Neural crest cell (in vitro differentiated cells): ENCODE measurements at regions not wholly inside any gene's neighbourhood (a gene's known extent, or its start where the extent isn't known, plus 50 kb on each side); places are given as distances from the start of the nearest gene placed in this dataset.
"Not testable (repeated sequence)": the region's sequence is repeated elsewhere in the genome, so short reads cannot be mapped to it uniquely, and the experiment has no call there.

ENCODE experiments used
- DNase-seq: peaks from one replicate; pipeline ENCODE4 v3.0.0; 2021; ENCODE audit warnings: low read depth, mixed read lengths, low spot score
- H3K27ac Mint-ChIP-seq: one replicate; pipeline ENCODE4 v1.8.0; 2021; ENCODE audit warnings: mild to moderate bottlenecking, mixed read lengths; ENCODE audit not compliant: unreplicated experiment
- H3K27me3 Mint-ChIP-seq: 2 replicates; pipeline ENCODE4 v1.8.0; 2021; ENCODE audit warnings: low read depth, mild to moderate bottlenecking, mixed read lengths
- H3K36me3 Mint-ChIP-seq: 2 replicates; pipeline ENCODE4 v1.8.0; 2021; ENCODE audit warnings: low read depth, mild to moderate bottlenecking, mixed read lengths
- H3K4me1 Mint-ChIP-seq: 2 replicates; pipeline ENCODE4 v1.8.0; 2021; ENCODE audit warnings: mixed read lengths
- H3K4me3 Mint-ChIP-seq: one replicate; pipeline ENCODE4 v1.8.0; 2021; ENCODE audit warnings: mild to moderate bottlenecking, mixed read lengths
- H3K9me3 Mint-ChIP-seq: 2 replicates; pipeline ENCODE4 v1.8.0; 2021; ENCODE audit warnings: mixed read lengths
- CTCF ChIP-seq: fragments of 200-600 bp; sonication (generic); conservative IDR thresholded peaks from 2 replicates; pipeline ENCODE4 v1.5.0; 2021; ENCODE audit warnings: antibody characterized with exemption, mild to moderate bottlenecking

- Mint-ChIP-seq H3K27me3 (no peaks in the 10 kb centered on the region), H3K36me3 (no peaks in the 10 kb centered on the region), H3K9me3 (peaks cover 6% of the 10 kb centered on the region), H3K4me1 (no peaks in the 10 kb centered on the region), H3K27ac (no peak overlapping the region), H3K4me3 (no peak overlapping the region)
- no peak for TF ChIP-seq CTCF
- DNase-seq: no peak
These were observed 734.8 kb upstream of the CDH6 start for GRCh38 chr5:30458681-30459080.

DNA sequence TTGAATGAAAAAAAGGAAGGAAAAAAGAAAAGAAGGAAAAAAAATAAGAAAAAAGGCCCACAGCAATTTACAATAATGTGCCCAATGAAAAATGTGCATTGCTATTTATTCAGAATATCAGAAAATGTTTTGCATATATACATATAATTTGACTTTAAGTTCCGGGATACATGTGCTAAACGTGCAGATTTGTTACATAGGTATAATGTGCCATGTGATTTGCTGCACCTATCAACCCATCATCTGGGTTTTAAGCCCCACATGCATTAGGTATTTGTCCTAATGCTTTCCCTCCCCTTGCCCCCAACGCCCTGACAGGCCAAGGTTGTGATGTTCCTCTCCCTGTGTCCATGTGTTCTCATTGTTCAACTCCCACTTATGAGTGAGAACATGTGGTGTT is 738.0 kb upstream of the CDH6 start:
- H3K4me1 Mint-ChIP-seq, H3K4me3 Mint-ChIP-seq, H3K9me3 Mint-ChIP-seq, DNase-seq, H3K27me3 Mint-ChIP-seq, H3K36me3 Mint-ChIP-seq, H3K27ac Mint-ChIP-seq: not testable (repeated sequence)

GRCh38 chr5:30453168-30453567 is 740.3 kb upstream of the CDH6 start:
- no peak overlapping the region for H3K27ac Mint-ChIP-seq
- no peak for TF ChIP-seq CTCF
- no peaks in the 10 kb centered on the region for H3K36me3 Mint-ChIP-seq

GRCh38 chr5:30450153-30450552 is 743.3 kb upstream of the CDH6 start:
- H3K27ac Mint-ChIP-seq: no peak overlapping the region
- no peak for TF ChIP-seq CTCF
- no peak overlapping the region for H3K4me3 Mint-ChIP-seq

More at GRCh38 chr5:30453168-30453567, 740.3 kb upstream of the CDH6 start:
- Mint-ChIP-seq H3K4me3 (no peak overlapping the region), H3K4me1 (no peaks in the 10 kb centered on the region), H3K27me3 (no peaks in the 10 kb centered on the region), H3K9me3 (peaks cover 6% of the 10 kb centered on the region)
- DNase-seq: no peak

GRCh38 chr5:30447431-30447830 is 746.1 kb upstream of the CDH6 start:
- TF ChIP-seq CTCF: no peak
- H3K27me3 Mint-ChIP-seq: no peaks in the 10 kb centered on the region
- no peak overlapping the region for H3K27ac Mint-ChIP-seq
- H3K4me3 Mint-ChIP-seq: no peak overlapping the region
- H3K36me3 Mint-ChIP-seq: peaks cover 2% of the 10 kb centered on the region
- no peak for DNase-seq
- H3K9me3 Mint-ChIP-seq: peaks cover 11% of the 10 kb centered on the region
- no peaks in the 10 kb centered on the region for H3K4me1 Mint-ChIP-seq

More at GRCh38 chr5:30450153-30450552, 743.3 kb upstream of the CDH6 start:
- no peaks in the 10 kb centered on the region for H3K4me1 Mint-ChIP-seq
- no peak for DNase-seq
- peaks cover 2% of the 10 kb centered on the region for H3K36me3 Mint-ChIP-seq
- peaks cover 3% of the 10 kb centered on the region for H3K9me3 Mint-ChIP-seq
- H3K27me3 Mint-ChIP-seq: no peaks in the 10 kb centered on the region

DNA sequence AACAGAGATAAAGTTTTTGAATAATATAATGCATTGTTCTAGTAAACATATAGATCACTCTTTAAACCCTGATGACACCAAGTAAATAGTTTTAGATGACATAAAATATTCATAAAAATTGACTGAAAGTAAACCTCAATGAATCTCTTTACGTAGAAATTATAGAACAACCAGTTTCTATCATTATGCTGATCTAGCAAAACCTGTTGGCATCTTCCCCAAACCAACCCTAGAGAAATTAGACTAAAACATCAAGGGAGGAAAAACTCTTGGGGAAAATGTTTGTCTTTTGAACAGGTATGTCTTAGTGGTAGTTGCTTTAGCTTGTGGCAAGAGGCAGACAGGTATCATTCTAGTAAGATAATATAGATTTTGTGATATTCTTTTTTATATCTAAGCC is 747.0 kb upstream of the CDH6 start:
- Mint-ChIP-seq H3K36me3 (peaks cover 2% of the 10 kb centered on the region), H3K4me3 (no peak overlapping the region)

More for the DNA sequence above, 747.0 kb upstream of the CDH6 start:
- TF ChIP-seq CTCF: no peak
- H3K4me1 Mint-ChIP-seq: no peaks in the 10 kb centered on the region
- no peaks in the 10 kb centered on the region for H3K27me3 Mint-ChIP-seq
- no peak overlapping the region for H3K27ac Mint-ChIP-seq
- H3K9me3 Mint-ChIP-seq: peaks cover 12% of the 10 kb centered on the region
- no peak for DNase-seq
